ENCODE measurements at regions not wholly inside any gene's neighbourhood (a gene's known extent, or its start where the extent isn't known, plus 50 kb on each side); places are given as distances from the start of the nearest gene placed in this dataset.

- TF ChIP-seq CTCF (IDR thresholded peaks at IDR 0.05; ENCODE audit: low read depth, low read length) (no peak), EZH2phosphoT487 (IDR thresholded peaks at IDR 0.05; ENCODE audit: low read depth) (no peak)
These were observed 143.7 kb upstream of the GNAO1 start for GRCh38 chr16:56047307-56048234.
